ENCODE measurements at regions not wholly inside any gene's neighbourhood (a gene's known extent, or its start where the extent isn't known, plus 50 kb on each side); places are given as distances from the start of the nearest gene placed in this dataset.

- DNase-seq (ENCODE audit: low read depth in 2 of 2): no peak
- H3K4me3 ChIP-seq (replicated peaks in 1 of 2; ENCODE audit: low read depth in 2 of 2, low read length in 2 of 2): no peak overlapping the region
- TF ChIP-seq CTCF (IDR thresholded peaks at IDR 0.05; ENCODE audit: low read depth, low read length): no peak
Observed at GRCh38 chr6:135633573-135633972, 136.0 kb upstream of the AHI1 start.

DNA sequence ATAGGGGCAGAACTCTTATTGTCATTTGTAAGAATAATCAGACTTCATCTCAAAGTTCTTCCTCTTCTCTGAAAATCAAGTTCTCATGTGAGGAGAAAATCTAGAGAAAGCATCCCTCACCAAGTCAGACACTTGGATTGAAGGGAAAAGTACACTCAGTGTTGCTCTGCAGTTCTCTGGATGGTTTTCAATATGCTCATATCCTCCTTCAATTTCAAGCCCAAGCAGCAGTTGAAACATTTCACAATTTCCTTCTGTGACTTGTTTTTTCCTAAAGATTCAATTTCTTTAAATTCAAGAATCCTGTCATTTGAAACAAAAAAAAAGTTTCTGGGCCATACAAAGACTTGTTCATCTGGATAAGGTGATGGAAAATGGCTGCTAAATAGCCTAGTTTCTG lies 140.2 kb upstream of the AHI1 start:
- peak; percentile 42 to 50 for DNase-seq (ENCODE audit: low read depth in 2 of 2)
- H3K4me3 ChIP-seq (replicated peaks in 1 of 2; ENCODE audit: low read depth in 2 of 2, low read length in 2 of 2): no peak overlapping the region
- TF ChIP-seq CTCF (IDR thresholded peaks at IDR 0.05; ENCODE audit: low read depth, low read length): no peak

DNA sequence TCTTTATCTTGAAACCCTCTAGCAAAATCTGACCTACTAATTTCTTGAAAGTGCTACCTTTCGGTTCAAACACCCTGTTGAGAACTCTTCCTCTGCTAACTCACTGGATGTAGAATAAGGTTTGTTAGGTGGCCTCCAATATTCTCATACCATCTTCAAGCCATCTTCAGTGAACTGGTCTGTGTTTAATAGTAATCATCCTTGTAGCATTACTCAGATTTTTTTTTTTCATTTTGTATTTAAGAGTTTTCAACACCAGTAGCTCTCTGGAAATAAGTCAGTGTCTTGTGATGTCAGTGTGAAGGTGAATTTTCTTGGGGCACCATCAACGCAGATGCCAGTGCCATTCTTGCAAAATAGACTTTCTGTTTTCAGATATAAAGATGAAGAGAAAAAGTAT lies 140.6 kb upstream of the AHI1 start:
- no peak for DNase-seq (ENCODE audit: low read depth in 2 of 2)
- H3K4me3 ChIP-seq (replicated peaks in 1 of 2; ENCODE audit: low read depth in 2 of 2, low read length in 2 of 2): no peak overlapping the region
- TF ChIP-seq CTCF (IDR thresholded peaks at IDR 0.05; ENCODE audit: low read depth, low read length): no peak

DNA sequence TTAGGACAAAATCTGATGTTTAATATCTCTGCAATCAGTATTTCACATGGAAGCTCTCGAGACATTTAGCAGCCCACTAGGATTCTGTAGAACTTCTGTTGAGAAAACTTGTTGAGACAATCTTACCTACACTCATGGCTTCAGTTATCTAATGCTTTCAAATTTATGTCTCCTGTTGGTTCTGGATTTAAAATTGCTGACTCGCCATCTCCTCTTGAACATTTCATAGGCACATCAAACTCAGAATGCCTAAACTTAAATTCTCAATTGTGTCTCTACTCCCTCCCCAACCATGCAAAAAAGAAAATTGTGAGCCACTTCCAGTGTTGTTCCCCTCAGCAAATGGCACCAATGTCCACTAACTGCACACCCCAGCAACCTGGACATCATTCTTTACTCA lies 142.5 kb upstream of the AHI1 start:
- TF ChIP-seq CTCF (IDR thresholded peaks at IDR 0.05; ENCODE audit: low read depth, low read length): no peak
- no peak for DNase-seq (ENCODE audit: low read depth in 2 of 2)
- no peak overlapping the region for H3K4me3 ChIP-seq (replicated peaks in 1 of 2; ENCODE audit: low read depth in 2 of 2, low read length in 2 of 2)

DNA sequence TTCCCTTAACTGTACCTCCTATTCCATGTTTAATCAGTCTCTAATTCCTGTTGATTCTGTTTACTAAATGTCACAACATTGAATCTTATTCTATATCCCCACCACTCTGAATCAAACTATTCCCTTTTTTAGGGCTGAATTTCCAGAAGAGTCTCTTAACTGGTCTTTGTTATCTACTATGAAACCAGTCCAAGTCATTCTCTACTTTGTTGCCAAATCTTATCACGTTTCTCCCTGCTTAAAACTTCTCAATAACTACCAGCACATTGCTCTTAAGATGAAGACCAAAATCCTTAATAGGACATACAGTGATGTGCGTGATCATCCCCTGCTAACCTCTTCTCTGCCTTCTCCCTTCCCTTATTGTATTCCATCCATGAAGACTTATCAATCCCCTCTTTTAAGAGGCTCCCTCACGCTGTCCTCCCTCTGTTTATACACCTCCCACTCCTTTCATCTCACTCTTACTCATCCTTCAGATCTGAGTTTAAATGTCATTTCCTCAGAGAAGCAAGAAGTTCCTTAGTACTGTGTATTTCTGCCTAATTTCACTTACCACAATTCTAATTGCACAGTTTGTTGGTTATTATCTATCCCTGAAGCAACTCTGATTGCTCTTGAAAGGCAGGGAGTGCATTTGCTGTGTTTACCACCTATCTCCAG lies 143.0 kb upstream of the AHI1 start:
- H3K4me3 ChIP-seq (replicated peaks in 1 of 2; ENCODE audit: low read depth in 2 of 2, low read length in 2 of 2): no peak overlapping the region
- TF ChIP-seq CTCF (IDR thresholded peaks at IDR 0.05; ENCODE audit: low read depth, low read length): no peak
- peak; percentile 6 to 20 for DNase-seq (ENCODE audit: low read depth in 2 of 2)

DNA sequence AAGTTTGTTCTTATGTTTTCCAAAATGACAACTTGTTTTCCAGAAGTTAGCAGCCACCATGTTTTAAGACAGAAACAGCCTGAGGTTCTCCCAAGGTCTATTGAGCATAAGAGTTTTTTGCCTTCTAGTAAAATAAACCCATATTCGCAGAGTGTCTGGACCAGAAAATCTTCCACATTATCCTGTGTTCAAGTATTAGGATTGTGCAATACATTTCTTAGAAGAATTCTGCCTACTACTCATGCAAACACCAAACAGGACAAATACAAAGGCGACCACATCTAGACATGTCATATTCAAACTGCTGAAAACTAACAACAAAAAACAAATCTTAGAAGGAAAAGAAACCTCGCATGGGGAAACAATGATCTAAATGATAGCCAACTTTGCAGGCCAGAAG lies 145.4 kb upstream of the AHI1 start:
- no peak overlapping the region for H3K4me3 ChIP-seq (replicated peaks in 1 of 2; ENCODE audit: low read depth in 2 of 2, low read length in 2 of 2)
- no peak for TF ChIP-seq CTCF (IDR thresholded peaks at IDR 0.05; ENCODE audit: low read depth, low read length)
- no peak for DNase-seq (ENCODE audit: low read depth in 2 of 2)

GRCh38 chr6:135644394-135644793 lies 146.9 kb upstream of the AHI1 start:
- no peak for DNase-seq (ENCODE audit: low read depth in 2 of 2)
- H3K4me3 ChIP-seq (replicated peaks in 1 of 2; ENCODE audit: low read depth in 2 of 2, low read length in 2 of 2): no peak overlapping the region
- TF ChIP-seq CTCF (IDR thresholded peaks at IDR 0.05; ENCODE audit: low read depth, low read length): no peak

Data from cardiac fibroblast (primary cell).